Calu3 (cell line): ENCODE measurements at regions not wholly inside any gene's neighbourhood (a gene's known extent, or its start where the extent isn't known, plus 50 kb on each side); places are given as distances from the start of the nearest gene placed in this dataset.
A peak's percentile ranks its signal among the peaks of the same experiment; 100 is the strongest.

ENCODE experiments used
- BruUV-seq: library from RNA; stranded (reverse); fragments of 400-500 nt; replicated peaks from 2 replicates; lab custom pipeline; 2021; lab: Mats Ljungman, UMichigan
- CTCF ChIA-PET: fragments of 300-600 bp; sonication (Branson Sonifier 250); formaldehyde crosslinking; loops from one replicate; lab custom pipeline; 2022; ENCODE audit warnings: antibody characterized with exemption; lab: Charles Lee
- DNase-seq: peaks from one replicate; pipeline ENCODE4 v3.0.0; 2022
- H3K27ac Mint-ChIP-seq: one replicate; pipeline ENCODE4 v1.8.0; 2022; ENCODE audit warnings: mixed read lengths; ENCODE audit not compliant: unreplicated experiment
- H3K27me3 Mint-ChIP-seq: one replicate; pipeline ENCODE4 v1.8.0; 2022; ENCODE audit warnings: mixed read lengths; ENCODE audit not compliant: unreplicated experiment
- H3K36me3 Mint-ChIP-seq: one replicate; pipeline ENCODE4 v1.8.0; 2022; ENCODE audit warnings: mild to moderate bottlenecking, moderate library complexity, mixed read lengths; ENCODE audit not compliant: insufficient read depth, unreplicated experiment
- H3K4me1 Mint-ChIP-seq: one replicate; pipeline ENCODE4 v1.8.0; 2022; ENCODE audit warnings: mild to moderate bottlenecking, low read depth, mixed read lengths; ENCODE audit not compliant: unreplicated experiment
- H3K4me3 Mint-ChIP-seq: one replicate; pipeline ENCODE4 v1.8.0; 2022; ENCODE audit warnings: mild to moderate bottlenecking, low read depth, moderate library complexity, mixed read lengths; ENCODE audit not compliant: unreplicated experiment
- H3K9me3 Mint-ChIP-seq: one replicate; pipeline ENCODE4 v1.8.0; 2022; ENCODE audit warnings: low read depth, mixed read lengths; ENCODE audit not compliant: unreplicated experiment
- intact Hi-C: fragments of 100-400 bp; cut with micrococcal nuclease; formaldehyde crosslinking; loops from one replicate; pipeline ENCODE4 v1.10.0; 2022; ENCODE audit not compliant: unreplicated experiment
- TF ChIP-seq, protein P1 (sequence below): fragments of 200-600 bp; IDR thresholded peaks from one replicate; pipeline ENCODE4 v1.8.0; 2022; ENCODE audit warnings: antibody characterized with exemption; ENCODE audit not compliant: unreplicated experiment

DNA sequence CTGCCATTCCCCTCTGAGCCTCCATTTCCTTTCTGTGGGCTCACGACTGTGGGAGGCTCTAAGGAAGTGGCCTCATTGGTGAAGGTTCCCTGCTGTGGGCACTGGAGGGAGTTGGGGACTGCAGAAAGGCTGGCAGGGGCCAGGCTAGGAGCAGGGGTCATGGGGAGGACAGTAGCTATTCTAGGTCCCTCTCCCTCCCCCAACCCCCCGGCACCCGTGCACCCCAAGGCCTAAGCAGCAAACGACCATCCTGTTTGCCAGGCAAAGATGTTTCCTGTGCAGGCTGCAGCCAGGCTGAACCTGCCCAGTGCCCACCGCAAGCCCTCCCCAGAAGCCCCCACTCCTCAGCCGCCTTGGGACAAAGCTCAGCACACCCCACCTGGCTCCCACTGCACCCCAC lies 189.4 kb downstream of the MN1 start:
- peaks cover 54% of the 10 kb centered on the region for H3K27me3 Mint-ChIP-seq
- H3K36me3 Mint-ChIP-seq = no peaks in the 10 kb centered on the region
- H3K4me1 Mint-ChIP-seq = peaks cover 2% of the 10 kb centered on the region
- H3K4me3 Mint-ChIP-seq = no peak overlapping the region
- H3K9me3 Mint-ChIP-seq = no peaks in the 10 kb centered on the region
- H3K27ac Mint-ChIP-seq = no peak overlapping the region
- DNase-seq = no peak
- CTCF ChIA-PET = no interaction called here
- intact Hi-C loops = no loop called here
- BruUV-seq = no TSS peak
- TF ChIP-seq, protein P1, sequence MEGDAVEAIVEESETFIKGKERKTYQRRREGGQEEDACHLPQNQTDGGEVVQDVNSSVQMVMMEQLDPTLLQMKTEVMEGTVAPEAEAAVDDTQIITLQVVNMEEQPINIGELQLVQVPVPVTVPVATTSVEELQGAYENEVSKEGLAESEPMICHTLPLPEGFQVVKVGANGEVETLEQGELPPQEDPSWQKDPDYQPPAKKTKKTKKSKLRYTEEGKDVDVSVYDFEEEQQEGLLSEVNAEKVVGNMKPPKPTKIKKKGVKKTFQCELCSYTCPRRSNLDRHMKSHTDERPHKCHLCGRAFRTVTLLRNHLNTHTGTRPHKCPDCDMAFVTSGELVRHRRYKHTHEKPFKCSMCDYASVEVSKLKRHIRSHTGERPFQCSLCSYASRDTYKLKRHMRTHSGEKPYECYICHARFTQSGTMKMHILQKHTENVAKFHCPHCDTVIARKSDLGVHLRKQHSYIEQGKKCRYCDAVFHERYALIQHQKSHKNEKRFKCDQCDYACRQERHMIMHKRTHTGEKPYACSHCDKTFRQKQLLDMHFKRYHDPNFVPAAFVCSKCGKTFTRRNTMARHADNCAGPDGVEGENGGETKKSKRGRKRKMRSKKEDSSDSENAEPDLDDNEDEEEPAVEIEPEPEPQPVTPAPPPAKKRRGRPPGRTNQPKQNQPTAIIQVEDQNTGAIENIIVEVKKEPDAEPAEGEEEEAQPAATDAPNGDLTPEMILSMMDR = no peak

DNA sequence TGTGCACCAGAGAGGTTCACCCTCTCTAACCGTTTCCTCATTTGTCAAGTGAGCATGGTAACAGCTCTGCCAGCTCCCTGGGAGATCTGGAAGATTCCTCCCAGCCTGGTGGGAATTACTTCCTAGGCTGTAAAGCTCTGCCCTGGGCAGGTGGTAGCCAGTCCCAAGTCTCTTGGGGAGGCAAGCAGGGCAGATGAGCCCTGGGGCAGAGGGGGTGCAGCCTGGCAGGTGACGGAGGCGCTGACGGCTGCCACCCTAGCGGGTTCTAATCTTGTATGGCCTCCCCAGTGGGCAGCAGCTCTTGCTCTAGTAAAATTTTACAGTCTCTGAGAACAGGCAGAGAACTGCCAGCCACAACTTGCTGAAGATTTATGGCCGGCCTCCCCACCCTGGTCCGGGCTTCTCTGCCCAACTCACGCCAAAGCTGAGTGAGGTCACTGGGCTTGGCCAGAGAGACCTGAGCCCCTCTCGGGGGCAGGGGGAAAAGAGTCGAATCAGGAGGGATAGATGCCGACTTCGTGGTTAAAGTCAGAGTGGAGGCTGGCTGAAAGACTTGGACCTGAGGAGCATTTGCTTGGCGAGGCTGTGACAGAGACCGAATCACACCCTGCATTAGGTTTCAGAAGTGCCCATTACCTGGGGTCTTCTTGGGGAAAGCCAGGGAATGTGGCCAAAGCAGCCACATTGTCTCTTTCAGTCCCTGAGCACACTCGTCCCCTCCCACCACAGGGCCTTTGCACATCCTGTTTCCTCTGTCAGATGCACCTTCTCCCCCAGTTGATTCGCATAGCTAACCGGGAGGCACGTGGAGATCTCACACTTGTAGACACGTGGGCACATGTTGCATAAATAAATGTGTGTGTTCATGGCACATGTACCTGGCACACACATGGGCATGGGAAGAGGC lies 188.2 kb downstream of the MN1 start:
- intact Hi-C loops = no loop called here
- Mint-ChIP-seq H3K4me3 (peak overlapping the region; percentile 24), H3K36me3 (no peaks in the 10 kb centered on the region), H3K4me1 (peaks cover 9% of the 10 kb centered on the region), H3K9me3 (no peaks in the 10 kb centered on the region), H3K27me3 (peaks cover 67% of the 10 kb centered on the region), H3K27ac (no peak overlapping the region)
- TF ChIP-seq, protein P1 = no peak
- no TSS peak for BruUV-seq
- CTCF ChIA-PET = no interaction called here
- DNase-seq = no peak

DNA sequence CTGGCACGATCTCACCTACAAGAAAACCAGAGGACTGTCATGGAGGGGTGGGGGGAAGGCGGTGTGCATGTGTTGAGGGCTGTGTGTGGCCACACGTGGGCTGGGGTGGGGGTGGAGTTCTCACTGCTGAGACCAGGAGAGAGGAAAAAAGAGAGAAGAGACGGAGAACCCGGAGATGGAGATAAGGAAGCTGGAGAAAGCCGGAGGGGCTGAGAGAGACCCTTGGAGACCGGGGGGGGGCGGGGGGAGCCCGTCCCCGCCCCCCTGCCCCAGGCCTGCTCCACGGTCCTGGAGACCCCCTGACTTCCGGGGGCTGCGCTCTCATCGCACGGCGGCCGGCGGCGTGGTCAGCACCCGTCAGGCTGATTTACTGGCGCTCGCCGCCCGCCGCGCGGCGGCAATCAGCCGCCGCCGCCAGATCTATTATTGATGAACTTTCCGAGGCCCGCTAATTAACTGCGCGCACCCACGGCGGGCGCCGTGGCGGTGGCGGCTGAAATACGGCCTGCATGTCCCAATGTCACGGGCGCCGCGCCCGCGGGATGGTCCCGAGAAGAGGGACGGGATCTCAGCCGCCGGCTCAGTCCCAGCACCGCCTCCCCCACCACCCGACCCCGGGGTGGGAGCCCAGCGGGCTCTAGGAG lies 187.4 kb downstream of the MN1 start:
- TF ChIP-seq, protein P1 = no peak
- no TSS peak for BruUV-seq
- Mint-ChIP-seq H3K27me3 (peaks cover 69% of the 10 kb centered on the region), H3K27ac (no peak overlapping the region), H3K36me3 (no peaks in the 10 kb centered on the region), H3K4me3 (peak overlapping the region; percentile 24), H3K9me3 (no peaks in the 10 kb centered on the region), H3K4me1 (peaks cover 9% of the 10 kb centered on the region)
- intact Hi-C loops = no loop called here
- CTCF ChIA-PET = interaction anchor here (0.6 to 1.2 kb wide), 4 partner anchors 9 to 195 kb away, joined by 3 to 4 read pairs (median 3); no protein-coding TSS in a partner anchor
- DNase-seq = no peak

DNA sequence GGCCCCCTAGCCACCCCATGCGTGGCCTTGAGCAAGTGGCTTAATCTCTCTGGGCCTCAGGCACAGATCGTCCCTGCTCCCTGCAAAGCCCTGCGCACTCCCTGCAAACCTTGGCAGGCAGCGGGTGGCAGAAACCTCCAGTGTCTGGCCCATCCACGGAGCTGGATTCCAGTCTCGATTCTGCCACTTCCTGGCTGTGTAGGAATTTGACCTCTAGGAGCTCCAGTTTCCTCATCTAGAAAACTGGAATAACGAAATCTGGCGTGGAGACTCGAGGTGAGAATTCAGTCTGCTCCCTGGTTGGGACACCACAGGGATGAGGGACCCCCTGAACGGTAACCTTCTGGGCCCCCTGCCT lies 186.9 kb downstream of the MN1 start:
- Mint-ChIP-seq H3K9me3 (no peaks in the 10 kb centered on the region), H3K27ac (no peak overlapping the region), H3K4me1 (peaks cover 9% of the 10 kb centered on the region), H3K27me3 (peaks cover 74% of the 10 kb centered on the region), H3K4me3 (peak overlapping the region; percentile 24), H3K36me3 (no peaks in the 10 kb centered on the region)
- no peak for DNase-seq
- BruUV-seq = no TSS peak
- TF ChIP-seq, protein P1 = no peak
- intact Hi-C loops = loop anchor here (5.0 kb wide), 1 partner anchor 207 kb away; no protein-coding TSS in a partner anchor
- CTCF ChIA-PET = interaction anchor here (0.6 to 1.2 kb wide), 4 partner anchors 10 to 195 kb away, joined by 3 to 4 read pairs (median 3); no protein-coding TSS in a partner anchor
